Hematopoietic multipotent progenitor cell treated with erythropoietin and hydrocortisone succinate and interleukin-3 and kit ligand, for 8 days (in vitro differentiated cells): ENCODE measurements at regions not wholly inside any gene's neighbourhood (a gene's known extent, or its start where the extent isn't known, plus 50 kb on each side); places are given as distances from the start of the nearest gene placed in this dataset.
A peak's percentile ranks its signal among the peaks of the same experiment; 100 is the strongest.
"Not testable (repeated sequence)": the region's sequence is repeated elsewhere in the genome, so short reads cannot be mapped to it uniquely, and the experiment has no call there.

Experiments used
- DNase-seq: peaks from one replicate; pipeline ENCODE4 v3.0.0-alpha.2; 2015

GRCh38 chr7:81527651-81528050, 242.2 kb downstream of the HGF start:
- DNase-seq, result no peak

DNA sequence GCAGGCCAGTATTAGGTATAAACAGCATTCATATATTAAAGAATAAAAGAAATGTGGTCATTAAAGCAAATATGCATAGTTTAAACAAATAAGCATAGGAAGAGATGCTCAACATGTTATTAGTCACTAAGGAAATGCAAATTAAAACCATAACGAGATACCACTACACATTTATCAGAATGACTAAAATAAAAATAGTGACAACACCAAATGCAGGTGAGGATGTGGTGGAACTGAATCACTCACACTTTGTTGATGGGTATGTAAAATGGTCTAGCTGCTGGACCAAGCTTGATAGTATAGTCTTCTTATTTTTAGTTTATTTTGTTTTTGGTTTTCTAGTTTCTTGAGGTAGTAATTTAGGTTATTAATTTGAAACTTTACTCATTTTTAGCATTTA, 242.9 kb downstream of the HGF start:
- no peak for DNase-seq

- no peak for DNase-seq
Measured at GRCh38 chr7:81525841-81526240, 244.0 kb downstream of the HGF start.

GRCh38 chr7:81519886-81520285, 250.0 kb downstream of the HGF start:
- no peak for DNase-seq

- no peak for DNase-seq
Measured at GRCh38 chr7:81516898-81517297, 252.9 kb downstream of the HGF start.

DNA sequence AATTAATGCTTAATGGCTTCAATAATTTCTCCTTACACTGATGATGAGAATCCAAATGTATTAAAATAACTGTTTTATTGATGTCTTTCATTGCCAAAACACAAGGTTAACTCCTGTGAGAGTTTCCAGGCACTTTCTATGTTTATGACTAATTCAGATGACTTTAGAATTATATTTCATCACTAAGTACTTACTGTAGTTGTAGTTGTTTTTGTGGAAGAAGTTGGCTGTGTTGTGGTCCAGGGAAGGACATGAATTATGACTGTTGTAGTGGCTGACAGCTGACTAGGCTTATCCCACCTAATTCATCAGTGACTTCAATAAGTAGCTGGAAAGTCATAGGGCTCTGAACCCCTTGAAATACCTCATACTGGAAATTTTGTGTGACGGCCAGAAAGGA, 254.8 kb downstream of the HGF start:
- DNase-seq, result no peak

GRCh38 chr7:81514546-81514945, 255.3 kb downstream of the HGF start:
- DNase-seq, result no peak

GRCh38 chr7:81510122-81510521, 259.7 kb downstream of the HGF start:
- no peak for DNase-seq

DNA sequence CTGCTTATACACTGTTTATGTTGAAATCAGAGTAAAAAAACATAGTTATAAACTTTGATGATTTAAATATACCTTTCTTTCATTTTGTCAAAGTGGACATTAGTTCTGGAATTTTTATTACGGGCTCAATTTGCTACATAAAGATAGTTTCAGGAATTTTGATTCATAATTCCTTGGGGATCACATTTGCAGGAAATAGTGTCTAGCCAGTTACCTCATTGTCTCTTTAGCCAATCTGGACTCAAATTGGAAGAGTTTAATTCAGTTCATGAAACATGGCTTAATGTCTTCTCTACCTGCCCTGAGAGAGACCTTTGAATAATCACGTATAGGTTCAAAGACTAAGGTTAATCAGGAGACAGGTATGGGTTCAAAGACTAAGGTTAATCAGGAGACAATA, 262.6 kb downstream of the HGF start:
- DNase-seq, result no peak

DNA sequence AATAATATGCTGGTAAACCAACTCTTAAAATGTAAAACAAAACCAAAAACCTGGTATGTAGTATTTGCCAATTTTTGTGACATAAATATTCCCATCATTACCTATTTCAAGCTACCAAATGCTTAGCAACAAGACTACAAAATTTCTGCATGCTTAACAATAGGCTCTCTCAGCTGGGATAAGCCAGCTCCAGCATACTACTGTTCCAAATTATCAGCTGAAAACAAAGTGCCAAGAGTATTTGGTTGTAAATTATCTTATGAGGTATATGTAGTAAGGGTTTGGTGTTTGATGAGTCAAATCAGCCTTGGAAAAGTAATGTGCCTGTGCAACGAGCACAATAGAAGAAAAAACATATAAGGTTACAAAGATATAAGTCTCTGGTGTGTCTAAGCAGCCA, 263.2 kb downstream of the HGF start:
- no peak for DNase-seq

- no peak for DNase-seq
Measured at GRCh38 chr7:81503771-81504170, 266.1 kb downstream of the HGF start.

DNA sequence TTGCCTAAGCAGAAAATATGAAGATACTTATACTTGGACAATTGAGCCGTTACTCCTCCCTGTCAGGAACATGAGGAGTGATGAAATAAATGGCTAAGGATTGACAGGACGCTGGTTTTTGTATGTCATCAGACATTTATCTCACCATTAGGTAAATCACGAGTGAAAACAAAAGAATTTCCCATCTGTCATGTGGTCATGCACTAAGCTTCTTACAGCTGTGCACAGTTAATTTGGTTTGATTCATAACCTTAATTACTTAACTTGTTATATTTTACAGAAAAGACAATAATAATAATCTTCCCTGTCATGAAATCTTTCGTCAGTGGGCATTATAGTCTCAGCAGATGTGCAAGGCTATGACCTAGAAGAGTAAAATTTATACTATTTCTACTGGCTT, 266.5 kb downstream of the HGF start:
- DNase-seq, result no peak

- DNase-seq, result no peak
Measured at GRCh38 chr7:81501220-81501619, 268.6 kb downstream of the HGF start.

DNA sequence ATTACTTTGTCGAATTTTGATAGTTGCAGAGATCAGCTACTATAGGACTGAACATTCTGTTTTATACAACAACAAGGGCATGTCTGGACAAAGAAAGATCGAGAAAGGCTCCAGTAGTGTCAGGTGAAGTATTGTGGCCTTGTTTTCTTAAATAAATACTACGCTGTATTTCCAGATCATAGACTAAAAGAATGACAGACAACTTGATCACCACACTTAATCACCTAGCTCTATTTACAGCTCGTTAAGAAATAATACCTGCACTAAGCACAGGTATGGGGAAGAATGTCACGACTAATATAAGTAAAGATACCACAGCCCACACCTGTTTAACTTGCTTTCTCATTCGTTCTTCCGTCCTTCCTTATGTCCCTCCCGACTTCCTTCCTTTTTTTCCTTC, 269.2 kb downstream of the HGF start:
- DNase-seq, result no peak

DNA sequence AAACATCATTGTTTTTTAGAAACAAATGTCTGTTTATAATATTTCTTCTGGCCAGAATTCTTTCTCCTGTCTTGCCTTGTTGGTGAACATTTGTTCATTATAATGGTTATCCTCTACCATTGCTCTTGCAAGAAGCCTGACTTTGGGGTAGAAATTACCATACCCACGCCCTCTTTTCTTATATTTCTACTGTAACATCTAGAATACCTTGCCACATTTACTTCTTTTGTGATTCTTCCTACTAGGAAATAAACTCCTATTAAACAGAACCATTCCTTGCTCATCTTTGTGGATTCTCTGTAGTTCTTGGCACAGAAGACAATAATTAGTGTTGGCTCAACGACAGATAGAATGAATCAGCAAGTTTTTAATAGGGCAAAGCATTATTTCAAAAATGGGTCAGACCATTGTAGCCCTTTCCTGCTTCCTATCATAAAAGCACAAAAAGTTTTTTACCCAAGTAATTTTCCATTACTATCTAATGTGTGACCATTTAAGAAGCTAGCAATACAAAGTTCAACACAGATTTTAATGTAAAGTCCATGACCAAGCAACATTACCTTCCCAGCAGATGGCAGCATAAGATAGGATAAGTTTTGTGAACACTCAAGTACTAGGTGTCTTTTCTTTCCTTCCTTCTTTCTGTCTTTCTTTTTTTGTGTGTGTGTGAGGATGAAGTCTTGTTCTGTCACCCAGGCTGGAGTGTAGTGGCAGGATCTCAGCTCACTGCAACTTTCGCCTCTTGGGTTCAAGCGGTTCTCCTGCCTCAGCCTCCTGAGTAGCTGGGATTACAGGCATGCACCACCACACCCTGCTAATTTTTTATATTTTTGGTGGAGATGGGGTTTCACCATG, 270.4 kb downstream of the HGF start:
- peak; percentile 76 for DNase-seq

GRCh38 chr7:81498176-81498575, 271.7 kb downstream of the HGF start:
- no peak for DNase-seq

- no peak for DNase-seq
Measured at GRCh38 chr7:81492910-81493309, 276.9 kb downstream of the HGF start.

DNA sequence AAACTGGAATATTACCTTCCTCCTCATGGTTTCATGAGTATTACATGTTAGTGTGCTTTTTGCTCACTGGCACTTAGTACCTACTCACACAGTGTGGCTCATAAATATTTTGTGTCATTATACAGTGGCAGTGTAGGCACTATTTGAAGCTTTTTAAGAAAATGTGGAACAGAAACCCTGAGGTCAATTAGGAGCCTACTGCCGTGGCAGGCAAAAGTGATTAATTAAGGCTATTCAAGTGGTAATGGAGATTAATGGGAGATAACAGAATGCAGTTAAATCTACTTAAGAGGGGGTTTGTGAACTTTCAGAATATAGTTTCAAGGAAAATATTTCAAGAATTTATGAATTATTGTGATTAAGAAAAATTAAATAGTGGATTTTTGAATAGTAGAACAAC, 277.6 kb downstream of the HGF start:
- no peak for DNase-seq

- no peak for DNase-seq
Measured at GRCh38 chr7:81491573-81491972, 278.3 kb downstream of the HGF start.

- no peak for DNase-seq
Measured at GRCh38 chr7:81488210-81488609, 281.6 kb downstream of the HGF start.

- DNase-seq, result no peak
Measured at GRCh38 chr7:81487516-81487915, 282.3 kb downstream of the HGF start.

- DNase-seq, result peak; percentile 36
Measured at GRCh38 chr7:81484261-81484660, 285.6 kb downstream of the HGF start.

DNA sequence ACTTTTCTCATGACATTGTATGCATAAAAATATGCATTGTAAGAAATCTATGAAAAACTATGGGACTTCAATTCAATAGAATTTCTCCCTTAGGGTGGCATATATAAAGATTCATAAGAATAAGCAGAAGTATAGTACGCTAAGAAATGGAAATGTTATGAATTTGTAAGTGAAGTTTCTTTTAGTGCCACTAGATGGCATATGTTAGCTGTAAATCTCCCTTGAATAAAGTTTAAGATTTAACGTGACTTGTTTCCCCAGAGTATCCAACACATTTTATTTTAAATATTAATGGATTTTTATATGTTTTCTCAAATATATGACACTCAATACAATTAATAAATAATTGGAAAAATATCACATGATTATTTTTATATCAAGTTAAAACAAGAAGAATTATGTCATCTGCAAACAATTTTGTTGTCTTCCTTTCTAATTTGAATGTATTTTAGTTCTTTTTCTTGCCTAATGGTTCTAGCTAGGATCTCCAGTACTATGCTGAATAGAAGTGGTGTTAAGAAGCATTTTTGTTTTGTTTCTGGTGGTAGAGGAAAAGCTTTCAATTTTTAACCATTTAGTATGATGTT, 287.2 kb downstream of the HGF start:
- peak; percentile 47 for DNase-seq

GRCh38 chr7:81478664-81479063, 291.2 kb downstream of the HGF start:
- DNase-seq, result no peak

GRCh38 chr7:81478201-81478600, 291.6 kb downstream of the HGF start:
- DNase-seq, result not testable (repeated sequence)
